HCT116 (cell line): ENCODE measurements at regions not wholly inside any gene's neighbourhood (a gene's known extent, or its start where the extent isn't known, plus 50 kb on each side); places are given as distances from the start of the nearest gene placed in this dataset.

ENCODE experiments used
- ATAC-seq: fragments of 200-7000 bp; cut with Tn5 transposase; 2 replicates; pipeline ENCODE4 v1.9.1; 2020; ENCODE audit warnings: mild to moderate bottlenecking, moderate library complexity
- BruUV-seq: library from RNA; stranded (reverse); fragments of 400-500 nt; replicated peaks from 2 replicates; lab custom pipeline; 2021; lab: Mats Ljungman, UMichigan
- CTCF ChIA-PET: fragments of 300-600 bp; sonication (Branson Sonifier 250); formaldehyde crosslinking; loops from one replicate; lab custom pipeline; 2021; ENCODE audit warnings: antibody characterized with exemption; lab: Charles Lee
- POLR2A ChIA-PET: fragments of 300-600, 350-600 bp; sonication (Branson Sonifier 250); formaldehyde crosslinking; loops from one replicate; lab custom pipeline; 2021; ENCODE audit warnings: antibody characterized with exemption; lab: Charles Lee
- RAD21 ChIA-PET, 2 experiments: fragments of 300-600 bp; sonication (Branson Sonifier 250); formaldehyde crosslinking; loops; one replicate each; lab custom pipeline; 2023; ENCODE audit warnings: low total read pairs in 2 of 2; ENCODE audit not compliant: uncharacterized antibody in 2 of 2, unreplicated experiment in 2 of 2, low non-redundant PET in 1 of 2; lab: Charles Lee
- DNase-seq: peaks from one replicate; pipeline ENCODE4 v3.0.0-alpha.2; 2010; ENCODE audit warnings: low read depth, low spot score
- H2AFZ ChIP-seq: fragments of 200-600 bp; shearing (Covaris generic), sonication (generic); 2 replicates; pipeline ENCODE4 v1.6.1; 2017; ENCODE audit warnings: low read depth, mixed run types, mixed read lengths, antibody characterized with exemption, low read length; ENCODE audit not compliant: poor library complexity, severe bottlenecking
- H3K27ac ChIP-seq: 2 replicates; pipeline ENCODE4 v1.5.1; 2012; ENCODE audit warnings: low read depth, low read length
- H3K27me3 ChIP-seq: fragments of 200-600 bp; sonication (generic); 2 replicates; pipeline ENCODE4 v1.6.1; 2016; ENCODE audit warnings: mixed run types, low read length, mixed read lengths; ENCODE audit not compliant: insufficient read depth
- H3K36me3 ChIP-seq, 2 experiments: fragments of 200-500 bp in 1 of 2; fragments of 200-600 bp in 1 of 2; sonication (Bioruptor generic) in 1 of 2; sonication (generic) in 1 of 2; 2 replicates each; pipeline versions ENCODE4 v1.5.1 to v1.6.1; 2014 to 2016; ENCODE audit warnings: low read length in 2 of 2, inconsistent platforms in 1 of 2, mixed read lengths in 1 of 2, mixed run types in 1 of 2; ENCODE audit not compliant: insufficient read depth in 2 of 2, control insufficient read depth in 1 of 2
- H3K4me1 ChIP-seq, 2 experiments: fragments of 200-600 bp in 1 of 2; sonication (generic) in 1 of 2; 2 replicates each; pipeline versions ENCODE4 v1.5.1 to v1.6.1; 2012 to 2017; ENCODE audit warnings: low read length in 2 of 2, inconsistent platforms in 1 of 2, mild to moderate bottlenecking in 1 of 2, mixed read lengths in 1 of 2, mixed run types in 1 of 2, moderate library complexity in 1 of 2; ENCODE audit not compliant: insufficient read depth in 2 of 2, control insufficient read depth in 1 of 2
- H3K4me2 ChIP-seq: fragments of 200-600 bp; sonication (generic); 2 replicates; pipeline ENCODE4 v1.6.1; 2017; ENCODE audit warnings: mixed run types, low read length, mixed read lengths
- H3K4me3 ChIP-seq, 2 experiments: fragments of 200-600 bp in 1 of 2; sonication (generic) in 1 of 2; replicated peaks in 1 of 2; 2 replicates each; pipeline ENCODE4 v1.5.1; 2011 to 2016; ENCODE audit warnings: low read length in 2 of 2, control low read depth in 1 of 2, low read depth in 1 of 2, mild to moderate bottlenecking in 1 of 2, mixed read lengths in 1 of 2, mixed run types in 1 of 2
- H3K79me2 ChIP-seq: fragments of 200-600 bp; sonication (generic); 2 replicates; pipeline ENCODE4 v1.6.1; 2017; ENCODE audit warnings: mild to moderate bottlenecking, mixed run types, low read length, moderate library complexity, mixed read lengths; ENCODE audit not compliant: insufficient read depth
- H3K9ac ChIP-seq: fragments of 200-600 bp; sonication (generic); 2 replicates; pipeline ENCODE4 v1.6.1; 2016; ENCODE audit warnings: low read length, mixed read lengths
- H3K9me2 ChIP-seq: fragments of 200-600 bp; sonication (generic), shearing (Covaris generic); 2 replicates; pipeline ENCODE4 v1.6.1; 2017; ENCODE audit warnings: mixed run types, mild to moderate bottlenecking, moderate library complexity; ENCODE audit not compliant: insufficient read depth
- H3K9me3 ChIP-seq, 2 experiments: fragments of 200-500 bp in 1 of 2; fragments of 200-600 bp in 1 of 2; sonication (Bioruptor generic) in 1 of 2; sonication (generic) in 1 of 2; 2 replicates each; pipeline ENCODE4 v1.6.1; 2014 to 2017; ENCODE audit warnings: low read length in 2 of 2, mixed read lengths in 2 of 2, inconsistent platforms in 1 of 2, low read depth in 1 of 2, mild to moderate bottlenecking in 1 of 2, mixed run types in 1 of 2, moderate library complexity in 1 of 2; ENCODE audit not compliant: control insufficient read depth in 1 of 2, insufficient read depth in 1 of 2
- H4K20me1 ChIP-seq: fragments of 200-600 bp; sonication (generic), shearing (Covaris generic); 2 replicates; pipeline ENCODE4 v1.6.1; 2017; ENCODE audit warnings: mixed run types, mild to moderate bottlenecking, moderate library complexity; ENCODE audit not compliant: insufficient read depth
- CBX3 ChIP-seq: IDR thresholded peaks from 2 replicates; pipeline ENCODE4 v1.6.1; 2012; ENCODE audit warnings: low read depth
- CEBPB ChIP-seq: IDR thresholded peaks from 2 replicates; pipeline ENCODE4 v1.6.1; 2012; ENCODE audit warnings: low read depth
- CTCF ChIP-seq, 3 experiments: fragments of 200-600 bp in 1 of 3; sonication (generic) in 1 of 3; IDR thresholded peaks in 2 of 3; conservative IDR thresholded peaks in 1 of 3; 2 replicates each; pipeline ENCODE4 v1.5.1; 2012 to 2017; ENCODE audit warnings: low read depth in 2 of 3, low read length in 2 of 3, antibody characterized with exemption in 1 of 3, borderline replicate concordance in 1 of 3, control low read depth in 1 of 3, mild to moderate bottlenecking in 1 of 3, mixed read lengths in 1 of 3, mixed run types in 1 of 3, moderate library complexity in 1 of 3; ENCODE audit not compliant: insufficient read depth in 1 of 3
- EGR1 ChIP-seq: IDR thresholded peaks from 2 replicates; pipeline ENCODE4 v1.6.1; 2012; ENCODE audit warnings: low read depth
- ELF1 ChIP-seq: IDR thresholded peaks from 2 replicates; pipeline ENCODE4 v1.6.1; 2012; ENCODE audit warnings: low read depth, borderline replicate concordance
- FOSL1 ChIP-seq: IDR thresholded peaks from 2 replicates; pipeline ENCODE4 v1.6.1; 2012; ENCODE audit warnings: low read depth
- JUND ChIP-seq: IDR thresholded peaks from 2 replicates; pipeline ENCODE4 v1.6.1; 2012
- MAX ChIP-seq: IDR thresholded peaks from 2 replicates; pipeline ENCODE4 v1.6.1; 2012
- POLR2A ChIP-seq: IDR thresholded peaks from 2 replicates; pipeline ENCODE4 v1.7.0; 2011; ENCODE audit warnings: borderline replicate concordance; ENCODE audit not compliant: insufficient read depth, insufficient read length; ENCODE audit errors: extremely low read depth
- RAD21 ChIP-seq: IDR thresholded peaks from 2 replicates; pipeline ENCODE4 v1.6.1; 2012; ENCODE audit warnings: low read depth, mild to moderate bottlenecking
- REST ChIP-seq: IDR thresholded peaks from 2 replicates; pipeline ENCODE4 v1.6.1; 2012; ENCODE audit warnings: low read depth
- SIN3A ChIP-seq: IDR thresholded peaks from 2 replicates; pipeline ENCODE4 v1.6.1; 2012; ENCODE audit warnings: low read depth
- SRF ChIP-seq: IDR thresholded peaks from 2 replicates; pipeline ENCODE4 v1.6.1; 2012; ENCODE audit warnings: low read depth
- YY1 ChIP-seq: IDR thresholded peaks from 2 replicates; pipeline ENCODE4 v1.6.1; 2011; ENCODE audit warnings: low read length, low read depth, moderate library complexity, mild to moderate bottlenecking; ENCODE audit not compliant: insufficient replicate concordance; ENCODE audit errors: extremely low read depth
- ZBTB33 ChIP-seq: IDR thresholded peaks from 2 replicates; pipeline ENCODE4 v1.6.1; 2011; ENCODE audit warnings: mild to moderate bottlenecking, low read length, moderate library complexity; ENCODE audit not compliant: insufficient replicate concordance; ENCODE audit errors: extremely low read depth
- ZFX ChIP-seq: fragments of 450-650 bp; IDR thresholded peaks from 2 replicates; pipeline ENCODE4 v1.6.1; 2017
- ZNF274 ChIP-seq: fragments of 200-500 bp; sonication (Bioruptor generic); IDR thresholded peaks from 2 replicates; pipeline ENCODE4 v1.6.1; 2014; ENCODE audit warnings: mild to moderate bottlenecking, low read depth, low read length, inconsistent platforms
- intact Hi-C: fragments of 100-400 bp; cut with micrococcal nuclease; formaldehyde crosslinking; loops from 2 replicates; pipeline ENCODE4 v1.10.0; 2022

- TF ChIP-seq CTCF (IDR thresholded peaks at IDR 0.05 in 2 of 3, conservative IDR thresholded peaks at IDR 0.05 in 1 of 3; ENCODE audit: borderline replicate concordance in 1 of 3, insufficient read depth in 1 of 3, low read depth in 2 of 3, low read length in 2 of 3) = no peak
- TF ChIP-seq POLR2A = no peak
These were observed 464.9 kb downstream of the SMARCA1 start (continued) for GRCh38 chrX:129058405-129058804.

- Histone ChIP-seq H3K27ac (no peak overlapping the region), H3K27me3 (no peaks in the 10 kb centered on the region), H2AFZ (no peak overlapping the region), H3K9ac (no peak overlapping the region), H3K4me2 (no peak overlapping the region), H4K20me1 (no peaks in the 10 kb centered on the region), H3K4me1 (no peaks in the 10 kb centered on the region), H3K4me3 (no peak overlapping the region), H3K79me2 (no peaks in the 10 kb centered on the region), H3K36me3 (no peaks in the 10 kb centered on the region), H3K9me2 (no peaks in the 10 kb centered on the region), H3K9me3 (no peaks in the 10 kb centered on the region)
- ChIA-PET RAD21 (no interaction called here), CTCF (no interaction called here), POLR2A (no interaction called here)
- no TSS peak for BruUV-seq
- intact Hi-C loops = no loop called here
- DNase-seq (no peak), ATAC-seq (no peak)
- TF ChIP-seq EGR1 (no peak), RAD21 (no peak), SIN3A (no peak), CBX3 (no peak), ZFX (no peak), JUND (no peak), CEBPB (no peak), YY1 (no peak), REST (no peak), MAX (no peak), ZBTB33 (no peak), ZNF274 (no peak), FOSL1 (no peak), ELF1 (no peak), CTCF (IDR thresholded peaks at IDR 0.05 in 2 of 3, conservative IDR thresholded peaks at IDR 0.05 in 1 of 3; ENCODE audit: borderline replicate concordance in 1 of 3, insufficient read depth in 1 of 3, low read depth in 2 of 3, low read length in 2 of 3) (no peak), SRF (no peak)
These were observed 480.2 kb downstream of the SMARCA1 start for GRCh38 chrX:129043138-129043537.
